IMR-90 (cell line): ENCODE measurements at regions not wholly inside any gene's neighbourhood (a gene's known extent, or its start where the extent isn't known, plus 50 kb on each side); places are given as distances from the start of the nearest gene placed in this dataset.

Experiments used
- ATAC-seq: fragments of 200-7000 bp; cut with Tn5 transposase; 2 replicates; pipeline ENCODE4 v1.9.1; 2020; ENCODE audit warnings: low read depth, mild to moderate bottlenecking, moderate library complexity
- BruUV-seq: library from RNA; stranded (reverse); fragments of 400-500 nt; replicated peaks from 2 replicates; lab custom pipeline; 2021; lab: Mats Ljungman, UMichigan
- CTCF ChIA-PET: fragments of 300-600 bp; formaldehyde crosslinking; extraction: SDS; loops from one replicate; lab custom pipeline; 2021; ENCODE audit warnings: antibody characterized with exemption; lab: Yijun Ruan, JAX
- POLR2A ChIA-PET: fragments of 300-600 bp; sonication (Branson Sonifier 250); formaldehyde crosslinking; loops from one replicate; lab custom pipeline; 2022; ENCODE audit warnings: antibody characterized with exemption; ENCODE audit not compliant: unreplicated experiment; lab: Charles Lee
- DNase-seq: peaks from one replicate; pipeline ENCODE4 v3.0.0; 2013
- H2AFZ ChIP-seq: replicated peaks from 2 replicates; pipeline ENCODE3; 2013; ENCODE audit warnings: low read length, mild to moderate bottlenecking; ENCODE audit not compliant: poor library complexity
- H2AK5ac ChIP-seq: 2 replicates; pipeline ENCODE4 v1.6.1; 2013; ENCODE audit warnings: low read depth, low read length, inconsistent platforms
- H2AK9ac ChIP-seq: replicated peaks from 2 replicates; pipeline ENCODE3; 2013; ENCODE audit warnings: mild to moderate bottlenecking, low read depth, low read length, moderate library complexity; ENCODE audit not compliant: poor library complexity
- H2BK120ac ChIP-seq: 2 replicates; pipeline ENCODE4 v1.6.1; 2013; ENCODE audit warnings: low read depth, low read length, inconsistent platforms
- H2BK15ac ChIP-seq: 3 replicates; pipeline ENCODE4 v1.6.1; 2013; ENCODE audit warnings: low read depth, low read length, inconsistent platforms
- H2BK20ac ChIP-seq: 2 replicates; pipeline ENCODE4 v1.6.1; 2013; ENCODE audit warnings: low read depth, mild to moderate bottlenecking, inconsistent platforms, low read length, moderate library complexity
- H2BK5ac ChIP-seq: 2 replicates; pipeline ENCODE4 v1.6.1; 2013; ENCODE audit warnings: mild to moderate bottlenecking, low read depth, low read length, inconsistent platforms; ENCODE audit not compliant: poor library complexity, severe bottlenecking
- H3K14ac ChIP-seq: replicated peaks from 2 replicates; pipeline ENCODE4 v1.6.1; 2013; ENCODE audit warnings: low read depth, low read length, inconsistent platforms
- H3K18ac ChIP-seq: 2 replicates; pipeline ENCODE4 v1.6.1; 2013; ENCODE audit warnings: low read depth, low read length, control low read depth
- H3K23ac ChIP-seq: 2 replicates; pipeline ENCODE4 v1.6.1; 2013; ENCODE audit warnings: low read depth, low read length, inconsistent platforms
- H3K27ac ChIP-seq: 2 replicates; pipeline ENCODE4 v1.5.1; 2013; ENCODE audit warnings: mild to moderate bottlenecking, control low read depth, low read length; ENCODE audit not compliant: insufficient read depth
- H3K27me3 ChIP-seq: 2 replicates; pipeline ENCODE4 v1.6.1; 2013; ENCODE audit warnings: low read length; ENCODE audit not compliant: control insufficient read depth, insufficient read depth
- H3K36me3 ChIP-seq: 2 replicates; pipeline ENCODE4 v1.6.1; 2013; ENCODE audit warnings: low read length, mixed read lengths; ENCODE audit not compliant: control insufficient read depth, insufficient read depth
- H3K4ac ChIP-seq: 2 replicates; pipeline ENCODE4 v1.6.1; 2013; ENCODE audit warnings: low read depth, low read length, inconsistent platforms
- H3K4me1 ChIP-seq: 2 replicates; pipeline ENCODE4 v1.6.1; 2013; ENCODE audit warnings: low read length, mixed read lengths; ENCODE audit not compliant: control insufficient read depth, insufficient read depth
- H3K4me2 ChIP-seq: 2 replicates; pipeline ENCODE4 v1.6.1; 2013; ENCODE audit warnings: low read depth, mild to moderate bottlenecking, control low read depth, low read length, moderate library complexity
- H3K4me3 ChIP-seq: 2 replicates; pipeline ENCODE4 v1.5.1; 2013; ENCODE audit warnings: low read depth, mild to moderate bottlenecking, control low read depth, low read length, moderate library complexity; ENCODE audit not compliant: insufficient read depth
- H3K56ac ChIP-seq: 2 replicates; pipeline ENCODE4 v1.6.1; 2013; ENCODE audit warnings: low read length, inconsistent platforms; ENCODE audit not compliant: insufficient read depth; ENCODE audit errors: extremely low read depth
- H3K79me1 ChIP-seq, 2 experiments: 2 replicates each; pipeline ENCODE4 v1.6.1; 2013; ENCODE audit warnings: low read length in 2 of 2, inconsistent platforms in 1 of 2, low read depth in 1 of 2
- H3K9ac ChIP-seq: 2 replicates; pipeline ENCODE4 v1.6.1; 2013; ENCODE audit warnings: low read depth, low read length, control low read depth
- H3K9me1 ChIP-seq: 2 replicates; pipeline ENCODE4 v1.6.1; 2013; ENCODE audit warnings: low read length, inconsistent platforms; ENCODE audit not compliant: insufficient read depth
- H3K9me3 ChIP-seq: 2 replicates; pipeline ENCODE4 v1.6.1; 2013; ENCODE audit warnings: low read length; ENCODE audit not compliant: control insufficient read depth, insufficient read depth
- H4K20me1 ChIP-seq: 2 replicates; pipeline ENCODE4 v1.6.1; 2013; ENCODE audit warnings: low read length, inconsistent platforms; ENCODE audit not compliant: insufficient read depth
- H4K5ac ChIP-seq: 2 replicates; pipeline ENCODE4 v1.6.1; 2013; ENCODE audit warnings: mild to moderate bottlenecking, low read depth, low read length, control low read depth
- H4K8ac ChIP-seq, 2 experiments: 2 replicates each; pipeline ENCODE4 v1.6.1; 2013; ENCODE audit warnings: low read depth in 2 of 2, low read length in 2 of 2, control low read depth in 1 of 2, inconsistent platforms in 1 of 2
- H4K91ac ChIP-seq: 2 replicates; pipeline ENCODE4 v1.6.1; 2013; ENCODE audit warnings: low read depth, low read length, inconsistent platforms; ENCODE audit not compliant: insufficient read depth
- CEBPB ChIP-seq: IDR thresholded peaks from 2 replicates; pipeline ENCODE4 v1.6.1; 2012; ENCODE audit warnings: low read depth, low read length, improper control_type of control experiment
- CHD1 ChIP-seq: IDR thresholded peaks from 2 replicates; pipeline ENCODE4 v1.6.1; 2012; ENCODE audit warnings: low read depth, low read length, improper control_type of control experiment
- CTCF ChIP-seq: conservative IDR thresholded peaks from 2 replicates; pipeline ENCODE4 v1.5.1; 2012; ENCODE audit warnings: mild to moderate bottlenecking, low read depth, low read length, improper control_type of control experiment
- ELK1 ChIP-seq: fragments of 150-350 bp; IDR thresholded peaks from 2 replicates; pipeline ENCODE4 v1.6.1; 2016; ENCODE audit warnings: low read depth, mild to moderate bottlenecking, low read length, moderate library complexity, borderline replicate concordance
- FOS ChIP-seq: fragments of 150-350 bp; IDR thresholded peaks from 2 replicates; pipeline ENCODE4 v1.6.1; 2016; ENCODE audit warnings: low read depth, low read length
- MAFK ChIP-seq: IDR thresholded peaks from 2 replicates; pipeline ENCODE4 v1.6.1; 2012; ENCODE audit warnings: low read depth, low read length, improper control_type of control experiment
- MAZ ChIP-seq: IDR thresholded peaks from 2 replicates; pipeline ENCODE4 v1.6.1; 2012; ENCODE audit warnings: low read depth, mild to moderate bottlenecking, low read length, improper control_type of control experiment, moderate library complexity, borderline replicate concordance
- MXI1 ChIP-seq: IDR thresholded peaks from 2 replicates; pipeline ENCODE4 v1.6.1; 2012; ENCODE audit warnings: low read depth, mild to moderate bottlenecking, low read length, moderate library complexity, borderline replicate concordance
- NFE2L2 ChIP-seq: fragments of 150-350 bp; IDR thresholded peaks from 2 replicates; pipeline ENCODE4 v1.6.1; 2016; ENCODE audit warnings: low read depth, mild to moderate bottlenecking, low read length
- POLR2A ChIP-seq: IDR thresholded peaks from 2 replicates; pipeline ENCODE4 v1.6.1; 2012; ENCODE audit warnings: mild to moderate bottlenecking, low read depth, low read length
- RAD21 ChIP-seq: IDR thresholded peaks from 2 replicates; pipeline ENCODE4 v1.6.1; 2012; ENCODE audit warnings: low read length, improper control_type of control experiment
- RCOR1 ChIP-seq: IDR thresholded peaks from 2 replicates; pipeline ENCODE4 v1.6.1; 2012; ENCODE audit warnings: mild to moderate bottlenecking, low read length, improper control_type of control experiment; ENCODE audit not compliant: insufficient replicate concordance
- RFX5 ChIP-seq: IDR thresholded peaks from 2 replicates; pipeline ENCODE4 v1.8.0; 2012; ENCODE audit warnings: low read depth, mild to moderate bottlenecking, low read length, moderate library complexity
- SMC3 ChIP-seq: fragments of 150-350 bp; IDR thresholded peaks from 2 replicates; pipeline ENCODE4 v1.6.1; 2016; ENCODE audit warnings: low read depth, mild to moderate bottlenecking, antibody characterized with exemption, low read length, moderate library complexity
- USF2 ChIP-seq: fragments of 150-350 bp; IDR thresholded peaks from 2 replicates; pipeline ENCODE4 v1.6.1; 2017; ENCODE audit warnings: mild to moderate bottlenecking, antibody characterized with exemption, low read length, low read depth
- WGBS, 2 experiments: methylation state at CpG; one replicate each; pipeline versions ENCODE4 v1.1.5 to v1.1.7; 2013; ENCODE audit warnings: missing lambda C conversion rate in 2 of 2; ENCODE audit not compliant: insufficient read length in 1 of 2; ENCODE audit errors: extremely low coverage in 2 of 2; 5-methylcytosine and 5-hydroxymethylcytosine counted together
- dilution Hi-C: fragments of 300-500 bp; cut with HindIII; formaldehyde crosslinking; loops from one replicate; pipeline ENCODE4 v1.14.3; 2018; ENCODE audit warnings: low sequenced_read_pairs; ENCODE audit not compliant: unreplicated experiment
- in situ Hi-C: fragments of 300-500 bp; cut with MboI; formaldehyde crosslinking; loops from 3 replicates; pipeline ENCODE4 v1.14.3; 2019; ENCODE audit warnings: low sequenced_read_pairs, inconsistent platforms, mixed read lengths
- intact Hi-C: fragments of 100-400 bp; cut with micrococcal nuclease; formaldehyde crosslinking; loops from 2 replicates; pipeline ENCODE4 v1.10.0; 2022

- Histone ChIP-seq H2BK5ac (no peak overlapping the region), H3K9me1 (no peaks in the 10 kb centered on the region), H3K4me1 (no peaks in the 10 kb centered on the region), H3K4ac (no peak overlapping the region), H2BK20ac (no peak overlapping the region), H2AK9ac (no peak overlapping the region), H3K9me3 (peaks cover 2% of the 10 kb centered on the region; the same call in 1 of the 2 replicates), H3K4me2 (no peak overlapping the region), H2AFZ (no peak overlapping the region), H3K4me3 (no peak overlapping the region), H3K27ac (no peak overlapping the region), H4K20me1 (no peaks in the 10 kb centered on the region), H3K23ac (no peak overlapping the region), H3K14ac (no peak overlapping the region), H3K56ac (no peak overlapping the region), H3K79me1 (no peaks in the 10 kb centered on the region), H4K5ac (no peak overlapping the region), H4K8ac (no peak overlapping the region), H2AK5ac (no peak overlapping the region), H3K18ac (no peak overlapping the region), H2BK120ac (no peak overlapping the region), H3K9ac (no peak overlapping the region), H4K91ac (no peak overlapping the region), H3K27me3 (no peaks in the 10 kb centered on the region), H3K36me3 (no peaks in the 10 kb centered on the region), H2BK15ac (no peak overlapping the region)
- ATAC-seq (no peak), DNase-seq (no peak)
- intact Hi-C loops, result no loop called here
- ChIA-PET CTCF (no interaction called here), POLR2A (no interaction called here)
- BruUV-seq, result no TSS peak
- TF ChIP-seq ELK1, result no peak
- TF ChIP-seq NFE2L2, result no peak
- TF ChIP-seq SMC3, result no peak
- no peak for TF ChIP-seq RFX5
- no peak for TF ChIP-seq CHD1
- TF ChIP-seq RAD21, result no peak
- no peak for TF ChIP-seq MAZ
- TF ChIP-seq MAFK, result no peak
- no peak for TF ChIP-seq CEBPB
- TF ChIP-seq POLR2A, result no peak
- TF ChIP-seq MXI1, result no peak
- no peak for TF ChIP-seq FOS
- TF ChIP-seq RCOR1, result no peak
- no peak for TF ChIP-seq USF2
- no peak for TF ChIP-seq CTCF
- WGBS, 2 experiments, result no CpG with 5 or more reads among the region's 3 CpGs
- in situ Hi-C loops, result no loop called here
- dilution Hi-C loops, result no loop called here
These were observed 625.4 kb upstream of the LRFN5 start for GRCh38 chr14:40981247-40981646.
